Karpas-422 (cell line): ENCODE measurements at regions not wholly inside any gene's neighbourhood (a gene's known extent, or its start where the extent isn't known, plus 50 kb on each side); places are given as distances from the start of the nearest gene placed in this dataset.

ENCODE experiments used
- DNase-seq: peaks from one replicate; pipeline ENCODE4 v3.0.0-alpha.2; 2015
- H2AFZ ChIP-seq: fragments of 200-600 bp; sonication (generic); 2 replicates; pipeline ENCODE4 v1.6.1; 2014; ENCODE audit warnings: antibody characterized with exemption, low read length, mixed read lengths
- H3K27ac ChIP-seq: fragments of 200-600 bp; sonication (generic); 2 replicates; pipeline ENCODE4 v1.5.1; 2014; ENCODE audit warnings: mild to moderate bottlenecking, low read length, moderate library complexity
- H3K27me3 ChIP-seq: fragments of 200-600 bp; sonication (generic); 2 replicates; pipeline ENCODE4 v1.6.1; 2014; ENCODE audit warnings: low read length, mixed read lengths
- H3K36me3 ChIP-seq: fragments of 200-600 bp; sonication (generic); 2 replicates; pipeline ENCODE4 v1.6.1; 2014; ENCODE audit warnings: low read length, mixed read lengths; ENCODE audit not compliant: insufficient read depth
- H3K4me1 ChIP-seq: fragments of 200-600 bp; sonication (generic); 2 replicates; pipeline ENCODE4 v1.6.1; 2014; ENCODE audit warnings: mild to moderate bottlenecking, low read length, mixed read lengths
- H3K4me2 ChIP-seq: fragments of 200-600 bp; sonication (generic); 2 replicates; pipeline ENCODE4 v1.6.1; 2014; ENCODE audit warnings: low read length, low read depth, mild to moderate bottlenecking; ENCODE audit not compliant: poor library complexity, severe bottlenecking
- H3K4me3 ChIP-seq: fragments of 200-600 bp; sonication (generic); 2 replicates; pipeline ENCODE4 v1.5.1; 2014; ENCODE audit warnings: mild to moderate bottlenecking, antibody characterized with exemption, low read length, mixed read lengths
- H3K79me2 ChIP-seq: fragments of 200-600 bp; sonication (generic); 2 replicates; pipeline ENCODE4 v1.6.1; 2014; ENCODE audit warnings: mild to moderate bottlenecking, low read length, mixed read lengths
- H3K9ac ChIP-seq: fragments of 200-600 bp; sonication (generic); 2 replicates; pipeline ENCODE4 v1.6.0; 2014; ENCODE audit warnings: low read length
- H3K9me2 ChIP-seq: fragments of 200-600 bp; sonication (generic), shearing (Covaris generic); replicated peaks from 2 replicates; pipeline ENCODE4 v1.6.0; 2014; ENCODE audit warnings: mild to moderate bottlenecking, low read length, moderate library complexity; ENCODE audit not compliant: insufficient read depth
- H3K9me3 ChIP-seq: fragments of 300-700, 200-600 bp; sonication (generic); 2 replicates; pipeline ENCODE4 v1.6.1; 2014; ENCODE audit warnings: low read length, mixed read lengths
- H4K20me1 ChIP-seq: fragments of 200-600 bp; sonication (generic); 2 replicates; pipeline ENCODE4 v1.6.1; 2014; ENCODE audit warnings: mild to moderate bottlenecking, antibody characterized with exemption, low read length, low read depth; ENCODE audit not compliant: insufficient read depth

DNA sequence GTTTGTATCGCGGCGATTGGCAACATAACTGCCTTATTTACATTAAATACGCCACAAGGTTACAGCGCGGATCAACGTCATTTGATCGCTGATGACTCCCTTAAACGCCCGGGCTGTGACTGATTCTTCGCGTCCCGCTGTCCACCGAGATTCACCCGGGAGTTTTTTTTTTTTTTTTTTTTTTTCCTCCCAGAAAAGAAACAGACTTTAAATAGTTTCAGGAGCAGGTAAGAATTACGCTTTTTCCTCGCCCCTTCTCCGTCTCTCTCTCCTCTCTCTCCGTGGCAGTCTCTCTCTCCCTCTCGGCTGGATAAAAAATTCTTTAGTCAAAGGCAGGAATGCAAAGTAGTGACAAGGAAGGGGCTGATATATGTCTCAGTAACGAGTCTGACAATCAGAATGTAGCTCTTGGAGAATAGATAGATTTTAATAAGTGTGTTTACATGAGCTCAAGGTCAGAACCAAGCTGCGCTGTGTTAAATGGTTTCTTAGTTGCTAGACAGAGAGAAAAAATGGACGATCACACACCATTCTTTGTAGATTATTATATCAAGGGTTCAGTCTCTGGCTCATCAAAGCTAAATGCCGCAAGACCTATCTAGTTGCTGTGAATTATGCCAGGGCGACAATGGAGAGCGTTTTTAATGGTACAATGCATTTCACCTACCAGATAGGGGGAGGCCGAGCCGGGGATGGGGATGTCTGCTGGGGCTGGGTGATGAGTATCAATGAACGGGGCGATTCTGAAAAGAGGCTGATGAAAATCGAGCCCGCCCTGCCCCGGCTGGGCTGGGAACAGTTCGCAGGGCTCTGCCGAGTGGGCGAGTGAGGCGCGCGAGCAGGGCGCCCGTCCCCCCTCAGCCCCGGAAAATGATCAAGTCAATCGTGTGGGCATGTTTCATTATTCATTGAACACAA lies 147.2 kb upstream of the ZNF536 start:
- no peak for DNase-seq

GRCh38 chr19:30225676-30226463 lies 146.3 kb upstream of the ZNF536 start:
- Histone ChIP-seq H2AFZ (no peak overlapping the region), H3K36me3 (no peaks in the 10 kb centered on the region), H3K4me3 (no peak overlapping the region), H4K20me1 (no peaks in the 10 kb centered on the region), H3K9me2 (no peaks in the 10 kb centered on the region), H3K9me3 (no peaks in the 10 kb centered on the region), H3K27ac (no peak overlapping the region), H3K4me2 (no peak overlapping the region), H3K9ac (no peak overlapping the region), H3K27me3 (no peaks in the 10 kb centered on the region), H3K4me1 (peaks cover 35% of the 10 kb centered on the region), H3K79me2 (0 out of 2 replicates have a peak, but pooled peaks cover 3% of the 10 kb centered on the region)
- DNase-seq = no peak

More for the DNA sequence above, 147.2 kb upstream of the ZNF536 start:
- Histone ChIP-seq H3K36me3 (no peaks in the 10 kb centered on the region), H3K9me3 (no peaks in the 10 kb centered on the region), H3K9ac (no peak overlapping the region), H3K9me2 (no peaks in the 10 kb centered on the region), H3K27me3 (no peaks in the 10 kb centered on the region), H3K79me2 (0 out of 2 replicates have a peak, but pooled peaks cover 3% of the 10 kb centered on the region), H3K4me3 (no peak overlapping the region), H3K4me2 (no peak overlapping the region), H4K20me1 (no peaks in the 10 kb centered on the region), H3K4me1 (peaks cover 32% of the 10 kb centered on the region), H3K27ac (no peak overlapping the region), H2AFZ (no peak overlapping the region)

DNA sequence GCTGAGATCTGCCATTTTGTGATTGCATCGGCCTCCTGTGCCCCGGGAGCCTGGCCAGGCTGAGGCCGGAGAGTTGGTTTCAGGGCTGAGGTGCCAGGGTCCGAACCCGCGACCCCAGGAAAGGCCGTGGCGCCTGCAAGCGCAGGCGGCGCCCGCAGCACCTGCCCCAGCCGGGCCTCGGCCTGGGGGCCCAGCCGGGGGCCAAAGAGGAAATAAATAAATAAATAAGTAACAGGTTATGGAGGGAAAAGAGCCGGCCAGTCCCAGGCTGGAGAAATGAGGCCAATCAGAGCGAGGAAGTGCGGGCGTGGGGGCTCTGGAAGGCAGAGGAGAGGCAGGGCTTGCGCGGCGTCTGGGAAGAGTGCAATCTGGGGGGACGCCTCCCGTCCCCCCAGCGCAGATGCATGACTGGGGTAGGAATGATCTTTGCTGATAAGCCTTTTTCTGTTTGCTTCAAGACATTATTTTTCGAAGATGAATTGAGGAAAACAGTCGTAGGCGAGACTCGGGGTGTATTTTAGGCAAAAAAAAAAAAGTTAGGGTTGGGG lies 145.6 kb upstream of the ZNF536 start:
- Histone ChIP-seq H3K79me2 (0 out of 2 replicates have a peak, but pooled peaks cover 4% of the 10 kb centered on the region), H3K4me3 (peak overlapping the region; percentile 63; the same call in 1 of the 2 replicates), H3K9me2 (no peaks in the 10 kb centered on the region), H3K36me3 (no peaks in the 10 kb centered on the region), H4K20me1 (no peaks in the 10 kb centered on the region), H3K4me2 (peak overlapping the region; percentile 82), H3K27ac (no peak overlapping the region), H2AFZ (no peak overlapping the region), H3K9ac (no peak overlapping the region), H3K4me1 (peaks cover 42% of the 10 kb centered on the region), H3K27me3 (no peaks in the 10 kb centered on the region), H3K9me3 (no peaks in the 10 kb centered on the region)
- no peak for DNase-seq

DNA sequence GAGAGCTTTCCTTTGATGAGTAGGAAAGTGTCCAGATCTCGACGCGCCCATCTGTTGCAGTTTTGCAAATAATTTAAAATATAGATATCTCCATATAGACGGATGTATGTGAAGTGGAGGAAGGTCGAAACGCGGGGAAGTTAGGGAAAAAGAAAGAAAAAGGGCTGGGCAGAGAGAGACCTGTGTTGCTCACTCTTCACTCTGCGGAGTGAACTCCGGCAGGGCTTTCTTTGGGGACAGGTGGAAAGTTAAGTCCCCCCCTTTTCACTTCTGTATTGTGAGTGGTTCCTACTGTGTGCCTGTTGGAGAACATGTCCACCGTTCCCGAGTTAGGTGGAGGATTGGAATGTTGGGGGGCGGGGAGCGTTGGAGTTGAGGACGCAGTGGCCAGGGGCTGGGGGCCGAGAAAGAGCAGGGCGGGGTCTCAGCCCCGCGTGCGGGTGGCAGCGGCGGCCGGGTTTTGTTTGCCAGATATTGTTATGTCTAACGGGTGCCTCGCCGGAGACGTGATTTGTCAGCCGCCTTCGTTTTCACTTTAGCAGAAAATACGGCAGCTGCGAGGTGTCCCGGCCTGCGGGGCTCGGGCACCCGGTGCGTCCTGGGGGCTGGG lies 145.1 kb upstream of the ZNF536 start:
- Histone ChIP-seq H3K36me3 (no peaks in the 10 kb centered on the region), H3K9me2 (no peaks in the 10 kb centered on the region), H3K4me1 (peaks cover 46% of the 10 kb centered on the region), H2AFZ (peak overlapping the region; percentile 86; the same call in 1 of the 2 replicates), H3K27ac (peak overlapping the region; percentile 62), H4K20me1 (no peaks in the 10 kb centered on the region), H3K27me3 (no peaks in the 10 kb centered on the region), H3K79me2 (0 out of 2 replicates have a peak, but pooled peaks cover 8% of the 10 kb centered on the region), H3K9ac (peak overlapping the region; percentile 72), H3K4me3 (peak overlapping the region; percentile 63), H3K9me3 (no peaks in the 10 kb centered on the region), H3K4me2 (peak overlapping the region; percentile 82)
- no peak for DNase-seq

- peak overlapping the region; percentile 86; the same call in 1 of the 2 replicates for H2AFZ ChIP-seq
- H3K27ac ChIP-seq = peak overlapping the region; percentile 62
- peak; percentile 88 for DNase-seq
- H3K79me2 ChIP-seq = 0 out of 2 replicates have a peak, but pooled peaks cover 8% of the 10 kb centered on the region
- no peaks in the 10 kb centered on the region for H3K9me2 ChIP-seq
- no peaks in the 10 kb centered on the region for H4K20me1 ChIP-seq
- no peaks in the 10 kb centered on the region for H3K36me3 ChIP-seq
- no peaks in the 10 kb centered on the region for H3K9me3 ChIP-seq
- H3K4me3 ChIP-seq = peak overlapping the region; percentile 63
- H3K4me2 ChIP-seq = peak overlapping the region; percentile 82
- H3K4me1 ChIP-seq = peaks cover 50% of the 10 kb centered on the region
- peak overlapping the region; percentile 72 for H3K9ac ChIP-seq
- H3K27me3 ChIP-seq = no peaks in the 10 kb centered on the region
Measured at GRCh38 chr19:30227661-30228112, 144.5 kb upstream of the ZNF536 start.

DNA sequence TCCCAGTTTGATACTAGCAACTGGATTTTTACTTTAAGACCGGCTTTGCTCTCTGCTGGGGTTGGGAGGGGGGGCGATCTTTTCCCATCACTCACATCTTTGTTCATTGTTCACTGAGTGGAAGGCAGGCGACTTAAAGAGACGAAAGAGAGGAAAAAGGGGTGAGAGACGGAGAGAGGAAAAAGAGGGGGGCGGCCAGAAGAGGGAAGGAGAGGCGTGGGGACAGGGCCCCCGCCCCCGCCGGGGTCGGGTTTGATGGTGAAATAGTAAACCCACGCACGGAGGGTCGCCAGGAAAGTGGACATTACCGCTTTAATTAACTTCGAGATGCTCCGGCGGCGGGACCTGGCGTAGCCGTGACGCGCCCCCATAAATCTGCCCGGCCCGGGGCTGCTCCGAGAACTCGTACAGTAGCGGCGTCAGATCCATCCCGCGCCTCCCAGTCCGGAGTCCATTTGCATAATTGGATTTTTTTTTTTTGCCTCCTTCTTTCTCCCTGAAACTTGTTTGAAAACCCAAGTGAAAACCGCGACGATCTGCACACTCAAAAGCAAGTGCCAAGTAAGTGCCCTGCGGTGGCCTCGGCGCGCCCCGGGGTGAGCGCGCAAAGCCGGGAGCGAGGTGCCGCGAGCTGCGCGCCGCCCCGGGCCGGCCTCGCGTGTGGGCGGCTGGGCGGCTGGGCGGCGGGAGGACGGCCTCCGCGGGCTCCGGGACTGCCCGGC lies 143.9 kb upstream of the ZNF536 start:
- Histone ChIP-seq H3K9me3 (no peaks in the 10 kb centered on the region), H4K20me1 (no peaks in the 10 kb centered on the region), H3K9ac (peak overlapping the region; percentile 72), H3K4me1 (peaks cover 55% of the 10 kb centered on the region), H3K36me3 (no peaks in the 10 kb centered on the region), H3K4me3 (peak overlapping the region; percentile 67), H2AFZ (no peak overlapping the region), H3K4me2 (peak overlapping the region; percentile 71), H3K27ac (peak overlapping the region; percentile 62), H3K9me2 (no peaks in the 10 kb centered on the region), H3K27me3 (no peaks in the 10 kb centered on the region), H3K79me2 (0 out of 2 replicates have a peak, but pooled peaks cover 8% of the 10 kb centered on the region)
- DNase-seq = no peak

DNA sequence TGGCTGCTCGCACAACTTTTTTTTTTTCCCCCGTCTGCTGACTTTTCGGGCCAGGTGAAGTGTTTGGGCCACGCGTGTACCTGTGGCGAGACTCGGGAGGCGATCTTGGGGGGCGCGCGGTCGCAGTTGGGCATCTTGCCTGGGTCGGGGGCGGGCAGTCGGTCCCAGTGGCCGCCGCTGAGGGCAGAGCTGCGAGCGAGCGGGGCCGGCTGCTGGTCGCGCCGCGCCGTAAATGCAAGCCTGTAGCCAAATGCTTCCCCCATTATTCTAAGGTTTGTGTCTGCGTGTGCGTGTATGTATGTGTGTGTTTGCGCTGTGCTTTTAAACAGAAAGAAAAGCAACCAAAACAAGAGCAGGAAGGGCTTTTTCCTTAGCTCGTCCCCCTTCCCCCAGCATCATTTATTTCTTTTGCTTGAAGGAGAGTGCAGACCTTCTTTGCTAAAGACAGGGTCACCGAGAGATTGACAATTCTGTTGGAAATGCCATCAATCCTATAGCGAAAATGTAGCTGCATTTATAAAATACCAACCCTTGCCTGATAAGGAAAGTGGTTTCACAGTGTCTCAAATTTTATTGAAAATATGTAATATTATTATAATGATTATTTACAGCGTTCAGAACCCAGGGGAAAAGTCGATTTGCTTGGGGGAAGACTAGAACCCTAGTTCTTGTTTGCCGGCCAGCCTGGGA lies 143.2 kb upstream of the ZNF536 start:
- H3K4me2 ChIP-seq = peak overlapping the region; percentile 71
- no peak for DNase-seq
- H3K36me3 ChIP-seq = no peaks in the 10 kb centered on the region
- H3K9me2 ChIP-seq = no peaks in the 10 kb centered on the region
- peak overlapping the region; percentile 85 for H3K27ac ChIP-seq
- no peak overlapping the region for H2AFZ ChIP-seq
- H4K20me1 ChIP-seq = no peaks in the 10 kb centered on the region
- H3K79me2 ChIP-seq = 0 out of 2 replicates have a peak, but pooled peaks cover 8% of the 10 kb centered on the region
- H3K4me3 ChIP-seq = peak overlapping the region; percentile 67
- H3K4me1 ChIP-seq = peaks cover 60% of the 10 kb centered on the region
- H3K9me3 ChIP-seq = no peaks in the 10 kb centered on the region
- peak overlapping the region; percentile 72 for H3K9ac ChIP-seq
- H3K27me3 ChIP-seq = no peaks in the 10 kb centered on the region
